WTC11 (cell line): ENCODE measurements at regions not wholly inside any gene's neighbourhood (a gene's known extent, or its start where the extent isn't known, plus 50 kb on each side); places are given as distances from the start of the nearest gene placed in this dataset.

Experiments used
- ATAC-seq: fragments of 200-7000 bp; cut with Tn5 transposase; 2 replicates; pipeline ENCODE4 v1.10.0; 2021; ENCODE audit warnings: mild to moderate bottlenecking, moderate library complexity
- CTCF ChIA-PET: fragments of 300-600 bp; sonication (Branson Sonifier 250); formaldehyde crosslinking; loops from one replicate; lab custom pipeline; 2021; ENCODE audit warnings: antibody characterized with exemption; lab: Charles Lee
- POLR2A ChIA-PET: fragments of 350-600 bp; sonication (Branson Sonifier 250); formaldehyde crosslinking; loops from one replicate; lab custom pipeline; 2021; ENCODE audit warnings: antibody characterized with exemption; lab: Charles Lee
- DNase-seq: peaks from one replicate; pipeline ENCODE4 v3.0.0; 2021; ENCODE audit warnings: low spot score
- H3K27ac Mint-ChIP-seq: 2 replicates; pipeline ENCODE4 v1.8.0; 2021; ENCODE audit warnings: mixed read lengths
- H3K27me3 Mint-ChIP-seq: 2 replicates; pipeline ENCODE4 v1.8.0; 2021; ENCODE audit warnings: low read depth, mild to moderate bottlenecking, moderate library complexity, mixed read lengths
- H3K36me3 Mint-ChIP-seq: 2 replicates; pipeline ENCODE4 v1.8.0; 2021; ENCODE audit warnings: mixed read lengths
- H3K4me1 Mint-ChIP-seq: 2 replicates; pipeline ENCODE4 v1.8.0; 2022; ENCODE audit warnings: mixed read lengths
- H3K4me3 Mint-ChIP-seq: 2 replicates; pipeline ENCODE4 v1.8.0; 2021; ENCODE audit warnings: mild to moderate bottlenecking, moderate library complexity, mixed read lengths
- H3K9me3 Mint-ChIP-seq: 2 replicates; pipeline ENCODE4 v1.8.0; 2021; ENCODE audit warnings: mixed read lengths
- CDX4 ChIP-seq: fragments of 250-450 bp; sonication (Bioruptor Pico); IDR thresholded peaks from 2 replicates; pipeline ENCODE4 v1.9.0; 2021; ENCODE audit warnings: moderate library complexity, mild to moderate bottlenecking, inconsistent platforms, borderline replicate concordance
- CTCF ChIP-seq: fragments of 200-600 bp; IDR thresholded peaks from 2 replicates; pipeline ENCODE4 v1.8.0; 2022; ENCODE audit warnings: antibody characterized with exemption
- ELF4 ChIP-seq: sonication (generic); formaldehyde crosslinking; IDR thresholded peaks from 2 replicates; pipeline ENCODE4 v1.8.1; 2022; ENCODE audit warnings: low read depth, mild to moderate bottlenecking, moderate library complexity, missing genetic modification reagents
- FOXP1 ChIP-seq: sonication (generic); formaldehyde crosslinking; IDR thresholded peaks from 2 replicates; pipeline ENCODE4 v1.8.0; 2022; ENCODE audit warnings: missing genetic modification reagents, mild to moderate bottlenecking, moderate library complexity, borderline replicate concordance
- GABPB1 ChIP-seq: sonication (generic); formaldehyde crosslinking; IDR thresholded peaks from 2 replicates; pipeline ENCODE4 v1.8.1; 2023; ENCODE audit warnings: mild to moderate bottlenecking, missing genetic modification reagents
- IRF2 ChIP-seq: sonication (generic); formaldehyde crosslinking; IDR thresholded peaks from 2 replicates; pipeline ENCODE4 v1.8.0; 2022; ENCODE audit warnings: low read depth, missing genetic modification reagents, borderline replicate concordance
- MAX ChIP-seq: sonication (generic); formaldehyde crosslinking; IDR thresholded peaks from 2 replicates; pipeline ENCODE4 v1.8.0; 2022; ENCODE audit warnings: mild to moderate bottlenecking, missing genetic modification reagents
- PRRX2 ChIP-seq: fragments of 250-450 bp; sonication (Bioruptor Pico); IDR thresholded peaks from 2 replicates; pipeline ENCODE4 v1.8.0; 2021; ENCODE audit warnings: mild to moderate bottlenecking
- RORB ChIP-seq: fragments of 250-450 bp; sonication (Bioruptor Pico); IDR thresholded peaks from 2 replicates; pipeline ENCODE4 v1.9.0; 2021; ENCODE audit warnings: mild to moderate bottlenecking
- TEAD4 ChIP-seq: sonication (generic); formaldehyde crosslinking; IDR thresholded peaks from 2 replicates; pipeline ENCODE4 v1.8.0; 2022; ENCODE audit warnings: mild to moderate bottlenecking, missing genetic modification reagents
- TP53 ChIP-seq: sonication (generic); formaldehyde crosslinking; IDR thresholded peaks from 2 replicates; pipeline ENCODE4 v1.8.1; 2023; ENCODE audit warnings: mild to moderate bottlenecking, missing genetic modification reagents
- ZBTB21 ChIP-seq: sonication (generic); formaldehyde crosslinking; IDR thresholded peaks from 2 replicates; pipeline ENCODE4 v1.8.1; 2023; ENCODE audit warnings: mild to moderate bottlenecking, missing genetic modification reagents, borderline replicate concordance
- ZNF219 ChIP-seq: sonication (generic); formaldehyde crosslinking; IDR thresholded peaks from 2 replicates; pipeline ENCODE4 v1.8.0; 2023; ENCODE audit warnings: missing genetic modification reagents, mild to moderate bottlenecking, borderline replicate concordance
- ZNF425 ChIP-seq: fragments of 250-450 bp; sonication (Bioruptor Pico); conservative IDR thresholded peaks from 2 replicates; pipeline ENCODE4 v1.9.0; 2021; ENCODE audit warnings: mild to moderate bottlenecking
- TF ChIP-seq, protein P1 (sequence below): sonication (generic); formaldehyde crosslinking; IDR thresholded peaks from 2 replicates; pipeline ENCODE4 v1.8.1; 2023; ENCODE audit warnings: mild to moderate bottlenecking, missing genetic modification reagents, moderate library complexity
- TF ChIP-seq, protein P2 (sequence below): sonication (generic); formaldehyde crosslinking; IDR thresholded peaks from 2 replicates; pipeline ENCODE4 v1.8.1; 2022; ENCODE audit warnings: mild to moderate bottlenecking, moderate library complexity, missing genetic modification reagents
- TF ChIP-seq, protein P3 (sequence below): sonication (generic); formaldehyde crosslinking; IDR thresholded peaks from 2 replicates; pipeline ENCODE4 v1.8.1; 2023; ENCODE audit warnings: mild to moderate bottlenecking, missing genetic modification reagents
- TF ChIP-seq, protein P4 (sequence below): sonication (generic); formaldehyde crosslinking; IDR thresholded peaks from 2 replicates; pipeline ENCODE4 v1.8.1; 2023; ENCODE audit warnings: mild to moderate bottlenecking, missing genetic modification reagents

GRCh38 chr5:58207076-58207475 is 252.8 kb downstream of the PLK2 start:
- CTCF ChIA-PET, result no interaction called here
- Mint-ChIP-seq H3K4me3 (no peak overlapping the region), H3K27ac (no peak overlapping the region), H3K36me3 (no peaks in the 10 kb centered on the region), H3K27me3 (no peaks in the 10 kb centered on the region), H3K4me1 (no peaks in the 10 kb centered on the region), H3K9me3 (no peaks in the 10 kb centered on the region)
- POLR2A ChIA-PET, result no interaction called here
- ATAC-seq (no peak), DNase-seq (no peak)
- TF ChIP-seq ELF4 (CRISPR knock-in tag) (no peak), TEAD4 (CRISPR knock-in tag) (no peak), ZNF219 (no peak), PRRX2 (CRISPR knock-in tag) (no peak), ZBTB21 (CRISPR knock-in tag) (no peak), RORB (no peak), FOXP1 (CRISPR knock-in tag) (no peak), IRF2 (CRISPR knock-in tag) (no peak), CDX4 (no peak), CTCF (no peak), ZNF425 (CRISPR knock-in tag) (no peak)
- TF ChIP-seq, protein P1, sequence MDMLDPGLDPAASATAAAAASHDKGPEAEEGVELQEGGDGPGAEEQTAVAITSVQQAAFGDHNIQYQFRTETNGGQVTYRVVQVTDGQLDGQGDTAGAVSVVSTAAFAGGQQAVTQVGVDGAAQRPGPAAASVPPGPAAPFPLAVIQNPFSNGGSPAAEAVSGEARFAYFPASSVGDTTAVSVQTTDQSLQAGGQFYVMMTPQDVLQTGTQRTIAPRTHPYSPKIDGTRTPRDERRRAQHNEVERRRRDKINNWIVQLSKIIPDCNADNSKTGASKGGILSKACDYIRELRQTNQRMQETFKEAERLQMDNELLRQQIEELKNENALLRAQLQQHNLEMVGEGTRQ (CRISPR knock-in tag), result no peak
- TF ChIP-seq, protein P2, sequence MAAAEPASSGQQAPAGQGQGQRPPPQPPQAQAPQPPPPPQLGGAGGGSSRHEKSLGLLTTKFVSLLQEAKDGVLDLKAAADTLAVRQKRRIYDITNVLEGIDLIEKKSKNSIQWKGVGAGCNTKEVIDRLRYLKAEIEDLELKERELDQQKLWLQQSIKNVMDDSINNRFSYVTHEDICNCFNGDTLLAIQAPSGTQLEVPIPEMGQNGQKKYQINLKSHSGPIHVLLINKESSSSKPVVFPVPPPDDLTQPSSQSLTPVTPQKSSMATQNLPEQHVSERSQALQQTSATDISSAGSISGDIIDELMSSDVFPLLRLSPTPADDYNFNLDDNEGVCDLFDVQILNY (CRISPR knock-in tag), result no peak
- TF ChIP-seq, protein P3, sequence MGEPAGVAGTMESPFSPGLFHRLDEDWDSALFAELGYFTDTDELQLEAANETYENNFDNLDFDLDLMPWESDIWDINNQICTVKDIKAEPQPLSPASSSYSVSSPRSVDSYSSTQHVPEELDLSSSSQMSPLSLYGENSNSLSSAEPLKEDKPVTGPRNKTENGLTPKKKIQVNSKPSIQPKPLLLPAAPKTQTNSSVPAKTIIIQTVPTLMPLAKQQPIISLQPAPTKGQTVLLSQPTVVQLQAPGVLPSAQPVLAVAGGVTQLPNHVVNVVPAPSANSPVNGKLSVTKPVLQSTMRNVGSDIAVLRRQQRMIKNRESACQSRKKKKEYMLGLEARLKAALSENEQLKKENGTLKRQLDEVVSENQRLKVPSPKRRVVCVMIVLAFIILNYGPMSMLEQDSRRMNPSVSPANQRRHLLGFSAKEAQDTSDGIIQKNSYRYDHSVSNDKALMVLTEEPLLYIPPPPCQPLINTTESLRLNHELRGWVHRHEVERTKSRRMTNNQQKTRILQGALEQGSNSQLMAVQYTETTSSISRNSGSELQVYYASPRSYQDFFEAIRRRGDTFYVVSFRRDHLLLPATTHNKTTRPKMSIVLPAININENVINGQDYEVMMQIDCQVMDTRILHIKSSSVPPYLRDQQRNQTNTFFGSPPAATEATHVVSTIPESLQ (CRISPR knock-in tag), result no peak
- TF ChIP-seq, protein P4, sequence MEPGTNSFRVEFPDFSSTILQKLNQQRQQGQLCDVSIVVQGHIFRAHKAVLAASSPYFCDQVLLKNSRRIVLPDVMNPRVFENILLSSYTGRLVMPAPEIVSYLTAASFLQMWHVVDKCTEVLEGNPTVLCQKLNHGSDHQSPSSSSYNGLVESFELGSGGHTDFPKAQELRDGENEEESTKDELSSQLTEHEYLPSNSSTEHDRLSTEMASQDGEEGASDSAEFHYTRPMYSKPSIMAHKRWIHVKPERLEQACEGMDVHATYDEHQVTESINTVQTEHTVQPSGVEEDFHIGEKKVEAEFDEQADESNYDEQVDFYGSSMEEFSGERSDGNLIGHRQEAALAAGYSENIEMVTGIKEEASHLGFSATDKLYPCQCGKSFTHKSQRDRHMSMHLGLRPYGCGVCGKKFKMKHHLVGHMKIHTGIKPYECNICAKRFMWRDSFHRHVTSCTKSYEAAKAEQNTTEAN (CRISPR knock-in tag), result no peak

- H3K27ac Mint-ChIP-seq, result no peak overlapping the region
- CTCF ChIA-PET, result no interaction called here
Observed at GRCh38 chr5:58204966-58205365, 254.9 kb downstream of the PLK2 start.

More at GRCh38 chr5:58204966-58205365, 254.9 kb downstream of the PLK2 start:
- TF ChIP-seq PRRX2 (CRISPR knock-in tag) (no peak), TP53 (CRISPR knock-in tag) (no peak), MAX (CRISPR knock-in tag) (no peak), GABPB1 (CRISPR knock-in tag) (no peak)
- no peak overlapping the region for H3K4me3 Mint-ChIP-seq
- no peaks in the 10 kb centered on the region for H3K9me3 Mint-ChIP-seq
- POLR2A ChIA-PET, result no interaction called here
- H3K4me1 Mint-ChIP-seq, result no peaks in the 10 kb centered on the region
- ATAC-seq (no peak), DNase-seq (no peak)
- no peaks in the 10 kb centered on the region for H3K36me3 Mint-ChIP-seq
- no peaks in the 10 kb centered on the region for H3K27me3 Mint-ChIP-seq
